ENCODE measurements at regions not wholly inside any gene's neighbourhood (a gene's known extent, or its start where the extent isn't known, plus 50 kb on each side); places are given as distances from the start of the nearest gene placed in this dataset.

GRCh38 chr15:46354443-46354842 lies 719.6 kb downstream of the SQOR start:
- no peak for DNase-seq (ENCODE audit: low read depth, low spot score)
- no peak for TF ChIP-seq CTCF (conservative IDR thresholded peaks at IDR 0.05)
- no peaks in the 10 kb centered on the region for H3K4me1 Mint-ChIP-seq
- peaks cover 16% of the 10 kb centered on the region for H3K9me3 Mint-ChIP-seq
- H3K36me3 Mint-ChIP-seq (ENCODE audit: low read depth) = peaks cover 10% of the 10 kb centered on the region
- peaks cover 8% of the 10 kb centered on the region for H3K27me3 Mint-ChIP-seq (ENCODE audit: low read depth)
- no peak overlapping the region for H3K4me3 Mint-ChIP-seq
- H3K27ac Mint-ChIP-seq (ENCODE audit: unreplicated experiment) = no peak overlapping the region

- no peak overlapping the region for H3K4me3 Mint-ChIP-seq
- no peak for DNase-seq (ENCODE audit: low read depth, low spot score)
- no peak for TF ChIP-seq CTCF (conservative IDR thresholded peaks at IDR 0.05)
- peaks cover 5% of the 10 kb centered on the region for H3K9me3 Mint-ChIP-seq
- peaks cover 3% of the 10 kb centered on the region for H3K36me3 Mint-ChIP-seq (ENCODE audit: low read depth)
- H3K27ac Mint-ChIP-seq (ENCODE audit: unreplicated experiment) = no peak overlapping the region
- H3K4me1 Mint-ChIP-seq = no peaks in the 10 kb centered on the region
- no peaks in the 10 kb centered on the region for H3K27me3 Mint-ChIP-seq (ENCODE audit: low read depth)
Measured at GRCh38 chr15:46365572-46365971, 730.7 kb downstream of the SQOR start.

GRCh38 chr15:46366360-46367007 lies 731.7 kb downstream of the SQOR start:
- H3K27me3 Mint-ChIP-seq (ENCODE audit: low read depth) = no peaks in the 10 kb centered on the region
- H3K4me3 Mint-ChIP-seq = no peak overlapping the region
- no peak for DNase-seq (ENCODE audit: low read depth, low spot score)
- TF ChIP-seq CTCF (conservative IDR thresholded peaks at IDR 0.05) = no peak
- H3K4me1 Mint-ChIP-seq = no peaks in the 10 kb centered on the region
- H3K27ac Mint-ChIP-seq (ENCODE audit: unreplicated experiment) = no peak overlapping the region
- H3K9me3 Mint-ChIP-seq = peaks cover 9% of the 10 kb centered on the region
- peaks cover 3% of the 10 kb centered on the region for H3K36me3 Mint-ChIP-seq (ENCODE audit: low read depth)

GRCh38 chr15:46383978-46384377 lies 749.1 kb downstream of the SQOR start:
- Mint-ChIP-seq H3K27ac (ENCODE audit: unreplicated experiment) (no peak overlapping the region), H3K9me3 (peaks cover 9% of the 10 kb centered on the region), H3K4me3 (no peak overlapping the region), H3K36me3 (ENCODE audit: low read depth) (no peaks in the 10 kb centered on the region), H3K27me3 (ENCODE audit: low read depth) (no peaks in the 10 kb centered on the region), H3K4me1 (no peaks in the 10 kb centered on the region)
- no peak for TF ChIP-seq CTCF (conservative IDR thresholded peaks at IDR 0.05)
- DNase-seq (ENCODE audit: low read depth, low spot score) = no peak

- Mint-ChIP-seq H3K4me3 (no peak overlapping the region), H3K4me1 (no peaks in the 10 kb centered on the region), H3K27ac (ENCODE audit: unreplicated experiment) (no peak overlapping the region), H3K36me3 (ENCODE audit: low read depth) (no peaks in the 10 kb centered on the region), H3K27me3 (ENCODE audit: low read depth) (no peaks in the 10 kb centered on the region), H3K9me3 (peaks cover 7% of the 10 kb centered on the region)
- TF ChIP-seq CTCF (conservative IDR thresholded peaks at IDR 0.05) = no peak
- no peak for DNase-seq (ENCODE audit: low read depth, low spot score)
Measured at GRCh38 chr15:46386356-46386755, 751.5 kb downstream of the SQOR start.
